H7 (cell line): ENCODE measurements at regions not wholly inside any gene's neighbourhood (a gene's known extent, or its start where the extent isn't known, plus 50 kb on each side); places are given as distances from the start of the nearest gene placed in this dataset.

Source experiments
- DNase-seq: peaks from one replicate; pipeline ENCODE4 v3.0.0; 2012
- H3K27me3 ChIP-seq: 2 replicates; pipeline ENCODE4 v1.6.0; 2011; ENCODE audit warnings: mild to moderate bottlenecking, low read length; ENCODE audit not compliant: control insufficient read depth, insufficient read depth
- H3K36me3 ChIP-seq: replicated peaks from 2 replicates; pipeline ENCODE4 v1.5.1; 2011; ENCODE audit warnings: low read length; ENCODE audit not compliant: control insufficient read depth, insufficient read depth
- H3K4me3 ChIP-seq: 2 replicates; pipeline ENCODE4 v1.5.1; 2011; ENCODE audit warnings: low read depth, mild to moderate bottlenecking, control low read depth, low read length, moderate library complexity; ENCODE audit not compliant: insufficient read depth

GRCh38 chr21:24096651-24097050, 1510.6 kb downstream of the MRPL39 start:
- Histone ChIP-seq H3K4me3 (no peak overlapping the region), H3K36me3 (no peaks in the 10 kb centered on the region), H3K27me3 (no peaks in the 10 kb centered on the region)
- no peak for DNase-seq

GRCh38 chr21:24093032-24093431, 1514.2 kb downstream of the MRPL39 start:
- no peak overlapping the region for H3K4me3 ChIP-seq
- no peak for DNase-seq
- H3K27me3 ChIP-seq: no peaks in the 10 kb centered on the region
- no peaks in the 10 kb centered on the region for H3K36me3 ChIP-seq

GRCh38 chr21:24076179-24076578, 1531.1 kb downstream of the MRPL39 start:
- no peaks in the 10 kb centered on the region for H3K27me3 ChIP-seq
- no peaks in the 10 kb centered on the region for H3K36me3 ChIP-seq
- H3K4me3 ChIP-seq: no peak overlapping the region
- no peak for DNase-seq

- no peak overlapping the region for H3K4me3 ChIP-seq
- no peaks in the 10 kb centered on the region for H3K27me3 ChIP-seq
- no peaks in the 10 kb centered on the region for H3K36me3 ChIP-seq
- DNase-seq: no peak
Observed at GRCh38 chr21:24055696-24056095, 1551.6 kb downstream of the MRPL39 start.

- DNase-seq: no peak
- H3K36me3 ChIP-seq: no peaks in the 10 kb centered on the region
- H3K27me3 ChIP-seq: no peaks in the 10 kb centered on the region
- H3K4me3 ChIP-seq: no peak overlapping the region
Observed at GRCh38 chr21:24050231-24050630, 1557.0 kb downstream of the MRPL39 start.

- DNase-seq: no peak
- no peaks in the 10 kb centered on the region for H3K27me3 ChIP-seq
- H3K36me3 ChIP-seq: no peaks in the 10 kb centered on the region
- no peak overlapping the region for H3K4me3 ChIP-seq
Observed at GRCh38 chr21:24046829-24047443, 1560.3 kb downstream of the MRPL39 start.

GRCh38 chr21:24045775-24046215, 1561.5 kb downstream of the MRPL39 start:
- no peaks in the 10 kb centered on the region for H3K36me3 ChIP-seq
- H3K4me3 ChIP-seq: no peak overlapping the region
- H3K27me3 ChIP-seq: no peaks in the 10 kb centered on the region
- no peak for DNase-seq

GRCh38 chr21:24045373-24045772, 1561.9 kb downstream of the MRPL39 start:
- Histone ChIP-seq H3K27me3 (no peaks in the 10 kb centered on the region), H3K4me3 (no peak overlapping the region), H3K36me3 (no peaks in the 10 kb centered on the region)
- DNase-seq: no peak

- H3K4me3 ChIP-seq: no peak overlapping the region
- H3K36me3 ChIP-seq: no peaks in the 10 kb centered on the region
- no peak for DNase-seq
- H3K27me3 ChIP-seq: no peaks in the 10 kb centered on the region
Observed at GRCh38 chr21:24042687-24043086, 1564.6 kb downstream of the MRPL39 start.

- no peak overlapping the region for H3K4me3 ChIP-seq
- no peaks in the 10 kb centered on the region for H3K27me3 ChIP-seq
- DNase-seq: no peak
- H3K36me3 ChIP-seq: no peaks in the 10 kb centered on the region
Observed at GRCh38 chr21:24032709-24033232, 1574.5 kb downstream of the MRPL39 start.

GRCh38 chr21:24027396-24027795, 1579.9 kb downstream of the MRPL39 start:
- no peaks in the 10 kb centered on the region for H3K27me3 ChIP-seq
- no peak overlapping the region for H3K4me3 ChIP-seq
- H3K36me3 ChIP-seq: no peaks in the 10 kb centered on the region
- DNase-seq: no peak

GRCh38 chr21:24025101-24025500, 1582.2 kb downstream of the MRPL39 start:
- H3K36me3 ChIP-seq: no peaks in the 10 kb centered on the region
- no peaks in the 10 kb centered on the region for H3K27me3 ChIP-seq
- DNase-seq: no peak
- no peak overlapping the region for H3K4me3 ChIP-seq

- H3K4me3 ChIP-seq: no peak overlapping the region
- H3K27me3 ChIP-seq: no peaks in the 10 kb centered on the region
- no peak for DNase-seq
- no peaks in the 10 kb centered on the region for H3K36me3 ChIP-seq
Observed at GRCh38 chr21:24023936-24024335, 1583.3 kb downstream of the MRPL39 start.

GRCh38 chr21:24023402-24023801, 1583.9 kb downstream of the MRPL39 start:
- no peak overlapping the region for H3K4me3 ChIP-seq
- H3K36me3 ChIP-seq: no peaks in the 10 kb centered on the region
- no peak for DNase-seq
- no peaks in the 10 kb centered on the region for H3K27me3 ChIP-seq

GRCh38 chr21:24014381-24014780, 1592.9 kb downstream of the MRPL39 start:
- H3K4me3 ChIP-seq: no peak overlapping the region
- no peaks in the 10 kb centered on the region for H3K27me3 ChIP-seq
- DNase-seq: no peak
- no peaks in the 10 kb centered on the region for H3K36me3 ChIP-seq

- Histone ChIP-seq H3K4me3 (no peak overlapping the region), H3K27me3 (no peaks in the 10 kb centered on the region)
- no peak for DNase-seq
Observed at GRCh38 chr21:24011087-24011486, 1596.2 kb downstream of the MRPL39 start.

More at GRCh38 chr21:24011087-24011486, 1596.2 kb downstream of the MRPL39 start:
- no peaks in the 10 kb centered on the region for H3K36me3 ChIP-seq
